ENCODE measurements at regions not wholly inside any gene's neighbourhood (a gene's known extent, or its start where the extent isn't known, plus 50 kb on each side); places are given as distances from the start of the nearest gene placed in this dataset.
"Not testable (repeated sequence)": the region's sequence is repeated elsewhere in the genome, so short reads cannot be mapped to it uniquely, and the experiment has no call there.

DNA sequence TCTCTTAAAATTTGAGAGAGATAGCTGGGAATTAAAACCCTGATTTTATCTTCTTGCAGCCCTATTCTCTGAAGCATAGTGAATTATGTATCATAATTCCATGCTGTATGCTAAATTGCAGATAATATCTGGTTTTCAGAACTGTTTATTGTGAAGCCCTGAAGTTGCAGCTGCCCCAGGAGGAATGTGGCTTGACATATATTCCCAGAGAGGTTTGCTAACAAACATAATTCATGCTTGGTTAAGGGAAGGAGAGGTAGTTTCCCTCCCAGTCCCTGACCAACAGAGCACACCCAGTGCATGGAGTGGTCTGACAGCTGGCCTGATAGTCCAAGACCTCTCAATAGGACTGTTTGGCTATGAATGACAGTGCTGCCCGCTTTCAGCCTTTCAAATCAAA lies 500.6 kb upstream of the MIR17HG start:
- no peak for TF ChIP-seq ZNF274 (IDR thresholded peaks at IDR 0.05; ENCODE audit: low read depth, low read length)
- TF ChIP-seq YY1 (IDR thresholded peaks at IDR 0.05; ENCODE audit: insufficient read depth, insufficient read length), result no peak
- no peak for TF ChIP-seq SUZ12 (IDR thresholded peaks at IDR 0.05; ENCODE audit: extremely low read depth, insufficient read depth, insufficient read length)

DNA sequence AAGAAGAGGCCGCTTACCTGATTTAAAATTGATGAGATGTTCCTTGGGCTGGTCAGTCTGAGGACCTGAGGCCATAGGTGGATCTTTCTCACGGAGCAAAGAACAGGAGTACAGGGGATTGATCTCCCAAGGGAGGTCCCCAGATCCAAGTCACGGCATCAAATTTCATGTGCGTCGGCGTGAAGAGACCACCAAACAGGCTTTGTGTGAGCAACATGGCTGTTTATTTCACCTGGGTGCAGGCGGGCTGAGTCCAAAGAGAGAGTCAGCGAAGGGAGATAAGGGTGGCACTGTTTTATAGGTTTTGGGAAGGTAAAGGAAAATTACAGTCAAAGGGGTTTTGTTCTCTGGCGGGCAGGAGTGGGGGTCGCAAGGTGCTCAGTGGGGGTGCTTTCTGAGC lies 493.8 kb upstream of the MIR17HG start:
- H3K36me3 ChIP-seq (ENCODE audit: insufficient read depth, insufficient read length, low read length); H3K9ac ChIP-seq (ENCODE audit: insufficient read length, low read depth); H3K27me3 ChIP-seq (ENCODE audit: insufficient read depth, insufficient read length); H3K4me3 ChIP-seq (ENCODE audit: insufficient read length, low read depth); H3K9me3 ChIP-seq (ENCODE audit: insufficient read depth, low read length); DNase-seq (ENCODE audit: low read depth, low spot score); H3K4me1 ChIP-seq (ENCODE audit: insufficient read depth, insufficient read length): not testable (repeated sequence)

More for the DNA sequence above, 500.6 kb upstream of the MIR17HG start:
- DNase-seq (ENCODE audit: low read depth, low spot score), result no peak
- Histone ChIP-seq H3K9ac (ENCODE audit: insufficient read length, low read depth) (no peak overlapping the region), H3K4me3 (ENCODE audit: insufficient read length, low read depth) (no peak overlapping the region), H3K4me1 (ENCODE audit: insufficient read depth, insufficient read length) (no peaks in the 10 kb centered on the region), H3K9me3 (ENCODE audit: insufficient read depth, low read length) (peaks cover 16% of the 10 kb centered on the region; the same call in 1 of the 2 replicates), H3K27me3 (ENCODE audit: insufficient read depth, insufficient read length) (no peaks in the 10 kb centered on the region), H3K36me3 (ENCODE audit: insufficient read depth, insufficient read length, low read length) (no peaks in the 10 kb centered on the region)

- Histone ChIP-seq H3K4me1 (ENCODE audit: insufficient read depth, insufficient read length) (no peaks in the 10 kb centered on the region), H3K4me3 (ENCODE audit: insufficient read length, low read depth) (no peak overlapping the region), H3K36me3 (ENCODE audit: insufficient read depth, insufficient read length, low read length) (no peaks in the 10 kb centered on the region), H3K9me3 (ENCODE audit: insufficient read depth, low read length) (no peaks in the 10 kb centered on the region), H3K27me3 (ENCODE audit: insufficient read depth, insufficient read length) (no peaks in the 10 kb centered on the region), H3K9ac (ENCODE audit: insufficient read length, low read depth) (no peak overlapping the region)
- DNase-seq (ENCODE audit: low read depth, low spot score), result no peak
- TF ChIP-seq YY1 (IDR thresholded peaks at IDR 0.05; ENCODE audit: insufficient read depth, insufficient read length) (no peak), SUZ12 (IDR thresholded peaks at IDR 0.05; ENCODE audit: extremely low read depth, insufficient read depth, insufficient read length) (no peak), ZNF274 (IDR thresholded peaks at IDR 0.05; ENCODE audit: low read depth, low read length) (no peak)
These were observed 489.6 kb upstream of the MIR17HG start for GRCh38 chr13:90857921-90858320.

GRCh38 chr13:90866006-90866405 lies 481.5 kb upstream of the MIR17HG start:
- TF ChIP-seq ZNF274 (IDR thresholded peaks at IDR 0.05; ENCODE audit: low read depth, low read length) (no peak), SUZ12 (IDR thresholded peaks at IDR 0.05; ENCODE audit: extremely low read depth, insufficient read depth, insufficient read length) (no peak), YY1 (IDR thresholded peaks at IDR 0.05; ENCODE audit: insufficient read depth, insufficient read length) (no peak)
- Histone ChIP-seq H3K27me3 (ENCODE audit: insufficient read depth, insufficient read length) (no peaks in the 10 kb centered on the region), H3K4me1 (ENCODE audit: insufficient read depth, insufficient read length) (no peaks in the 10 kb centered on the region), H3K36me3 (ENCODE audit: insufficient read depth, insufficient read length, low read length) (no peaks in the 10 kb centered on the region), H3K9ac (ENCODE audit: insufficient read length, low read depth) (no peak overlapping the region), H3K4me3 (ENCODE audit: insufficient read length, low read depth) (no peak overlapping the region), H3K9me3 (ENCODE audit: insufficient read depth, low read length) (no peaks in the 10 kb centered on the region)
- no peak for DNase-seq (ENCODE audit: low read depth, low spot score)

GRCh38 chr13:90867336-90867683 lies 480.2 kb upstream of the MIR17HG start:
- Histone ChIP-seq H3K27me3 (ENCODE audit: insufficient read depth, insufficient read length) (no peaks in the 10 kb centered on the region), H3K4me1 (ENCODE audit: insufficient read depth, insufficient read length) (no peaks in the 10 kb centered on the region), H3K36me3 (ENCODE audit: insufficient read depth, insufficient read length, low read length) (no peaks in the 10 kb centered on the region), H3K4me3 (ENCODE audit: insufficient read length, low read depth) (no peak overlapping the region), H3K9me3 (ENCODE audit: insufficient read depth, low read length) (no peaks in the 10 kb centered on the region), H3K9ac (ENCODE audit: insufficient read length, low read depth) (no peak overlapping the region)
- DNase-seq (ENCODE audit: low read depth, low spot score), result peak; percentile 56
- no peak for TF ChIP-seq YY1 (IDR thresholded peaks at IDR 0.05; ENCODE audit: insufficient read depth, insufficient read length)
- TF ChIP-seq ZNF274 (IDR thresholded peaks at IDR 0.05; ENCODE audit: low read depth, low read length), result no peak
- TF ChIP-seq SUZ12 (IDR thresholded peaks at IDR 0.05; ENCODE audit: extremely low read depth, insufficient read depth, insufficient read length), result no peak

DNA sequence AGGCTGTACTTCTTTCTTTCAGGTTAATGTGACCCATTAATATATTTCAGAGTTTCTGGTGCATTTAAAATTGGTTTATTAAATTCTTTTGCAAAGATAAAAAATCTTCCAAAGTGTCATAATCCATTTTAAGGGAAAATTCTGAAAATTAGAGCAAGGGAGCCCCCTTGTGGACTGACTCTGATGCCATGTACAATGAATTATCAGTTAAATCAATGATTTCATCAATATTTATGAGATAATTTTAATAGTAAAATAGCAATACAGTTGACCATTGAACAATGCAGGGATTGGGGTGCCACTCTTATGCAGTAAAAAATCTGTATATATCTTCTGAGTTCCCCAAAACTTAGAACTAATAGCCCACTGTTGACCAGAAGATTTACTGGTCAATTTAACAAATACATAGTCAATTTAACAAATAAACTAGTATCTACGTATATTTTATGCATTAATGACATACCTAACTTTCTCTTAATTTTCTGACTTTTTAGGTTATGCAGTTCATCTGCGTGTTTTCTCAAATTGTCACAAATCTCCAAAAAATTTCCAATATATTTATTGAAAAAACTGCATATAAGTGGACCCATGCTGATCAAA lies 479.1 kb upstream of the MIR17HG start:
- Histone ChIP-seq H3K4me3 (ENCODE audit: insufficient read length, low read depth) (no peak overlapping the region), H3K27me3 (ENCODE audit: insufficient read depth, insufficient read length) (no peaks in the 10 kb centered on the region)
- no peak for DNase-seq (ENCODE audit: low read depth, low spot score)

GRCh38 chr13:90869580-90869979 lies 477.9 kb upstream of the MIR17HG start:
- TF ChIP-seq YY1 (IDR thresholded peaks at IDR 0.05; ENCODE audit: insufficient read depth, insufficient read length) (no peak), SUZ12 (IDR thresholded peaks at IDR 0.05; ENCODE audit: extremely low read depth, insufficient read depth, insufficient read length) (no peak), ZNF274 (IDR thresholded peaks at IDR 0.05; ENCODE audit: low read depth, low read length) (no peak)
- no peaks in the 10 kb centered on the region for H3K27me3 ChIP-seq (ENCODE audit: insufficient read depth, insufficient read length)
- DNase-seq (ENCODE audit: low read depth, low spot score), result no peak
- no peaks in the 10 kb centered on the region for H3K36me3 ChIP-seq (ENCODE audit: insufficient read depth, insufficient read length, low read length)
- no peak overlapping the region for H3K9ac ChIP-seq (ENCODE audit: insufficient read length, low read depth)
- no peaks in the 10 kb centered on the region for H3K9me3 ChIP-seq (ENCODE audit: insufficient read depth, low read length)
- H3K4me1 ChIP-seq (ENCODE audit: insufficient read depth, insufficient read length), result no peaks in the 10 kb centered on the region
- H3K4me3 ChIP-seq (ENCODE audit: insufficient read length, low read depth), result no peak overlapping the region

More for the DNA sequence above, 479.1 kb upstream of the MIR17HG start:
- H3K9me3 ChIP-seq (ENCODE audit: insufficient read depth, low read length), result no peaks in the 10 kb centered on the region
- H3K9ac ChIP-seq (ENCODE audit: insufficient read length, low read depth), result no peak overlapping the region
- H3K36me3 ChIP-seq (ENCODE audit: insufficient read depth, insufficient read length, low read length), result no peaks in the 10 kb centered on the region
- no peak for TF ChIP-seq ZNF274 (IDR thresholded peaks at IDR 0.05; ENCODE audit: low read depth, low read length)
- TF ChIP-seq SUZ12 (IDR thresholded peaks at IDR 0.05; ENCODE audit: extremely low read depth, insufficient read depth, insufficient read length), result no peak
- no peak for TF ChIP-seq YY1 (IDR thresholded peaks at IDR 0.05; ENCODE audit: insufficient read depth, insufficient read length)
- no peaks in the 10 kb centered on the region for H3K4me1 ChIP-seq (ENCODE audit: insufficient read depth, insufficient read length)
